Epithelial cell of proximal tubule (primary cell): ENCODE measurements at regions not wholly inside any gene's neighbourhood (a gene's known extent, or its start where the extent isn't known, plus 50 kb on each side); places are given as distances from the start of the nearest gene placed in this dataset.

Experiments used
- DNase-seq: peaks from one replicate; pipeline ENCODE4 v3.0.0-alpha.2; 2011; ENCODE audit warnings: low read depth
- H3K4me3 ChIP-seq: 2 replicates; pipeline ENCODE4 v1.5.1; 2011; ENCODE audit warnings: low read depth, mild to moderate bottlenecking, low read length
- TF ChIP-seq, protein P1 (sequence below): conservative IDR thresholded peaks from 2 replicates; pipeline ENCODE4 v1.5.1; 2012; ENCODE audit warnings: low read depth, mild to moderate bottlenecking, low read length

DNA sequence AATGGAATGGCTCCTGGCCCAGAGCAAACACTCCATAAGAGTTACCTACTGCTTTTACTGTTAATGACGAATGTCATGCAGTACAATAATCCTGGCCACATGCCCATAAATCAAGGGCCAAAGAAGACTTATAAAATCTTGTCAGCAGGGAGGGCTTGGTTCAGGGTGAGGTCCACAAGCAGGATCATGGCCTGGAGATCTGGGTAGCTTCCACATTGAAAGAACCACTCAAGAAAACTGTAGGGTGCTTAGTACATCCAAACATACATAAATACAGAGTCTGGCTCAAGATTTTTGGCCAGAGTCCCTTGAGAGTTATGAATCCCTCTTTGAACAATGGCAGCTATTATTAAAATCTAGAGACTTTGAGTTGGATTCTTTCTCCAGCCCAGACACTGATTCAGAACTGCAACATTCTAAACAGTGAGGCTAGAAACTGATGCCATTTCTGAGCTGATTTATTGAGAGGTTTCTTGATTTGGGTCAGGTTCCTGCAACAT lies 188.7 kb downstream of the CDC5L start:
- H3K4me3 ChIP-seq, result no peak overlapping the region
- TF ChIP-seq, protein P1, sequence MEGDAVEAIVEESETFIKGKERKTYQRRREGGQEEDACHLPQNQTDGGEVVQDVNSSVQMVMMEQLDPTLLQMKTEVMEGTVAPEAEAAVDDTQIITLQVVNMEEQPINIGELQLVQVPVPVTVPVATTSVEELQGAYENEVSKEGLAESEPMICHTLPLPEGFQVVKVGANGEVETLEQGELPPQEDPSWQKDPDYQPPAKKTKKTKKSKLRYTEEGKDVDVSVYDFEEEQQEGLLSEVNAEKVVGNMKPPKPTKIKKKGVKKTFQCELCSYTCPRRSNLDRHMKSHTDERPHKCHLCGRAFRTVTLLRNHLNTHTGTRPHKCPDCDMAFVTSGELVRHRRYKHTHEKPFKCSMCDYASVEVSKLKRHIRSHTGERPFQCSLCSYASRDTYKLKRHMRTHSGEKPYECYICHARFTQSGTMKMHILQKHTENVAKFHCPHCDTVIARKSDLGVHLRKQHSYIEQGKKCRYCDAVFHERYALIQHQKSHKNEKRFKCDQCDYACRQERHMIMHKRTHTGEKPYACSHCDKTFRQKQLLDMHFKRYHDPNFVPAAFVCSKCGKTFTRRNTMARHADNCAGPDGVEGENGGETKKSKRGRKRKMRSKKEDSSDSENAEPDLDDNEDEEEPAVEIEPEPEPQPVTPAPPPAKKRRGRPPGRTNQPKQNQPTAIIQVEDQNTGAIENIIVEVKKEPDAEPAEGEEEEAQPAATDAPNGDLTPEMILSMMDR, result no peak
- DNase-seq, result no peak

DNA sequence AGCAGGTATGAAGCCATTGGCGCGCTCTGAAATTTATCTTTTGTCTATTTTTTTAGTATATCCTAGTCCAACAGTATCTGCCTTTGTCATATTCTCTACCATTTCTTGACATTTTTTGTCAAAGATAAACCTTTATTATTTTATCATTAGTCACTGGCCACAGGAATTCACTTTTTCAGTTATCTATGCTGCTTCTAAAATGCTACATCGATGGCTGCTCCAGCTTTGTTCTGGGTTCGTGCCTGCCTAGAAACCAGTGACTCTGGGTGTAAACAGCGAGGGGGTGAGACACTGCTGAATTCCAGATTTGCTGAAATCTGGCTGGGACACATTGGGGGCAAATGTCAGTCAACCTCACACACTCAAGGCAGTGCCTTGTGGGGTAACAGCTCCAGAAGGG lies 193.4 kb downstream of the CDC5L start:
- TF ChIP-seq, protein P1, result no peak
- no peak for DNase-seq
- no peak overlapping the region for H3K4me3 ChIP-seq

DNA sequence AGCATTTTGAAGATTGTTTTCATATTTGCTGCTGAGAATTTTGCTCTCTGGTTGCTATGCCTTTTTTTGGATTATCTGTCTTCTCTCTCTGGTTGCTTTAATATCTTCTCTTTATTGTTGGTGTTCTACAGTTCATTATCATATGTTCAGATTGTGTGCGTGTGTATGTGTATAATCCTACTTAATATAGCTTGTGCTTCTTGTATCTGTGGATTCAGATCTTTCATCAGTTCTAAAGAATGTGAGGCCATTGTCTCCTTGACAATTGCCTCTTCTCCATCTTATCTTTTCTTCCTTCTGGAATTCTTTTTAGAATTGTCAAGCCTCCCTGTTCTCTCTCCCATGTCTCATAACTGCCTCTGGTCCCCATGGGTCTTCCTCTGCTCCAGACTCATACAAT lies 195.4 kb downstream of the CDC5L start:
- TF ChIP-seq, protein P1, result no peak
- H3K4me3 ChIP-seq, result no peak overlapping the region
- no peak for DNase-seq

DNA sequence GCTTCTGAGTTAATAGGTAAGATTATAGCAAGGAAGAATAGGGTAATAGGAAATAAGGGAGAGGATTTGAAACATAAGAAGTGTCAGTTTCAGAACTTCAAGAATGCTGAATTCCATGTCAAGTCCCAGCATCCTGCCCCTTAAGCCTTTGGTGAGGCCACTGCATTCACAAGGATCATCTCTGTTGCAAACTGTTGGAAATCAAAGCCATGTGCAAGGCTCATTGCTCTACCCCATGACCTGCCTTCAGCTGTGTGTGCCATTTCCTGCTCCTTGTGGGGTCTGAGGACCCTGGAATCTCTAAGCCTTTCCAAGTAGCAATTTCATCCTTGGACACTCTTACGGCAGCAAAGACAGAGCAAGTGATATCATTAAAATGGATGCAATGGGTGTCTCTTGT lies 203.0 kb downstream of the CDC5L start:
- no peak for DNase-seq
- H3K4me3 ChIP-seq, result no peak overlapping the region
- TF ChIP-seq, protein P1, result no peak

DNA sequence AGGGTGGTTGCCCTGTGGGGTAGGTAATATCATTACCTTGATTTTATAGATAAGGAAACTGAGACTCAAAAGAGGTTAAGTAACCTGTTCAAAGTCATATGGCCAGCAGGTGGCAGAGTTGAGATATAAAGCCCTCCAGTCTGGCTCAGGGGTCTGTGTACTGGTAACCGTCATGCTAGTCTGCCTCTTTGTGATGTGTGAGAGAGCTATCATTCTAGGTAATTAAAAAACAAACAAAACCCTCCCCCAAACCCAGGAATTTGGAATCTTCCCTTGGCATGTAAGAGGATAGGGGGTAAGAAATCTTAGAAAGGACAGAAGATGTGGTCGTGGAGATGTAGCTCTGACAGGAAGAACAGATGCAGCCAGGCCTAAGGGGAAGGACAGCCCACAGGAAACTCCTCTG lies 206.0 kb downstream of the CDC5L start:
- TF ChIP-seq, protein P1, result peak; percentile 68
- peak; percentile 18 for DNase-seq
- no peak overlapping the region for H3K4me3 ChIP-seq

DNA sequence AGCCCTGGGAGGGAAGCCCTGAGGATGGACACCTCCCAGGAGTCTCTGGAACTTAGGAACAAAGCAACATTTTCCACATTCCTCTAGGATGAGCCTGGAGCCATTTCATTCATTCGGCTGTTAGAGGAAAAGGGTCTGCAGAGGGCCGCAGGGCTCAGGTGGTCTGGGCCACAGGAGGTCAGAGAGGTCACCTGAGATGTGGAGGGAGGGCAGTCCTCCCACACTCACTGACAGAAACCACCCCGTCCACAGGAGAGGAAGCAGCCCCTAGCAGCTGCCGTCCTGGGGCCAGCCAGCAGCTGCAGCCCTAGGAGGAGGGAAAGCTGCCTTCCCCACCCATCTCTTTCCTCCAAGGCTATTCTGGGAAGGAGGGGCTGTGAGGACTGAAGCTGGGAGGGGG lies 207.0 kb downstream of the CDC5L start:
- TF ChIP-seq, protein P1, result no peak
- H3K4me3 ChIP-seq, result no peak overlapping the region
- DNase-seq, result no peak

DNA sequence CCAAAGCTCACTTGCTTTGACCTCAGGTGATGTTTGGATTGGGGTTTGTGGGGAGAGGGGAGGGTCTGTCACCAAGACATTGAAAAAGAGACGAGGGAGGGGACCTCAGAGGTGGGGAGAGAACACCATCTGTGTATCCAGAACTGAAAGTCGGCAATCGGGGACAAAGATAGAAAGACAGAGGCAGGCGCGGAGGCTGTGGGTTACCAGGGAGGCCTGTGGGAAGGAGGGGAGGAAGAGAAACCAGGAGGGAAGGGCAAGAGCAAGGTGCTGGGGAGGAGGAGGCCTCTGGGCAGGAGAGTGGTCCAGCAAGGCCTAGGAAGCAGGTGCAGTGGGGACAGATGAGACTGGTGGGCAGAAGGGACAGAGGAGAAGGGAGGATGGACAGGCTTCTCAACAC lies 211.2 kb downstream of the CDC5L start:
- DNase-seq, result no peak
- H3K4me3 ChIP-seq, result no peak overlapping the region
- TF ChIP-seq, protein P1, result no peak
